Kidney epithelial cell (primary cell): ENCODE measurements at regions not wholly inside any gene's neighbourhood (a gene's known extent, or its start where the extent isn't known, plus 50 kb on each side); places are given as distances from the start of the nearest gene placed in this dataset.
"Not testable (repeated sequence)": the region's sequence is repeated elsewhere in the genome, so short reads cannot be mapped to it uniquely, and the experiment has no call there.

Experiments used
- DNase-seq: peaks from one replicate; pipeline ENCODE4 v3.0.0-alpha.2; 2010; ENCODE audit warnings: low read depth
- H3K27me3 ChIP-seq: 2 replicates; pipeline ENCODE4 v1.6.0; 2011; ENCODE audit warnings: low read length; ENCODE audit not compliant: control insufficient read depth, insufficient read depth
- H3K36me3 ChIP-seq: 2 replicates; pipeline ENCODE4 v1.5.1; 2011; ENCODE audit warnings: low read length; ENCODE audit not compliant: control insufficient read depth, insufficient read depth
- H3K4me3 ChIP-seq: 2 replicates; pipeline ENCODE4 v1.5.1; 2011; ENCODE audit warnings: low read depth, mild to moderate bottlenecking, control low read depth, low read length
- CTCF ChIP-seq: IDR thresholded peaks from 2 replicates; pipeline ENCODE4 v1.5.1; 2011; ENCODE audit warnings: mild to moderate bottlenecking, moderate library complexity, low read length, control low read depth, inconsistent platforms; ENCODE audit not compliant: insufficient read depth, poor library complexity, severe bottlenecking

- Histone ChIP-seq H3K4me3 (no peak overlapping the region), H3K27me3 (no peaks in the 10 kb centered on the region), H3K36me3 (no peaks in the 10 kb centered on the region)
- TF ChIP-seq CTCF: no peak
- no peak for DNase-seq
Observed at GRCh38 chr14:89516173-89516572, 99.1 kb upstream of the FOXN3 start.

- DNase-seq: no peak
- TF ChIP-seq CTCF: no peak
- Histone ChIP-seq H3K36me3 (no peaks in the 10 kb centered on the region), H3K4me3 (no peak overlapping the region), H3K27me3 (no peaks in the 10 kb centered on the region)
Observed at GRCh38 chr14:89514601-89515000, 97.6 kb upstream of the FOXN3 start.

- DNase-seq: no peak
- no peak overlapping the region for H3K4me3 ChIP-seq
Observed at GRCh38 chr14:89509891-89510290, 92.9 kb upstream of the FOXN3 start.

GRCh38 chr14:89508863-89509262 is 91.8 kb upstream of the FOXN3 start:
- H3K4me3 ChIP-seq: no peak overlapping the region
- no peaks in the 10 kb centered on the region for H3K36me3 ChIP-seq
- no peak for TF ChIP-seq CTCF
- H3K27me3 ChIP-seq: no peaks in the 10 kb centered on the region
- DNase-seq: no peak

More at GRCh38 chr14:89509891-89510290, 92.9 kb upstream of the FOXN3 start:
- Histone ChIP-seq H3K36me3 (no peaks in the 10 kb centered on the region), H3K27me3 (no peaks in the 10 kb centered on the region)
- TF ChIP-seq CTCF: no peak

- TF ChIP-seq CTCF: no peak
- Histone ChIP-seq H3K36me3 (no peaks in the 10 kb centered on the region), H3K4me3 (no peak overlapping the region), H3K27me3 (no peaks in the 10 kb centered on the region)
- DNase-seq: peak; percentile 42
Observed at GRCh38 chr14:89507926-89508460, 91.0 kb upstream of the FOXN3 start.

- Histone ChIP-seq H3K36me3 (no peaks in the 10 kb centered on the region), H3K27me3 (no peaks in the 10 kb centered on the region), H3K4me3 (no peak overlapping the region)
- DNase-seq: peak; percentile 84
- no peak for TF ChIP-seq CTCF
Observed at GRCh38 chr14:89507521-89507920, 90.5 kb upstream of the FOXN3 start.

- DNase-seq, H3K4me3 ChIP-seq, H3K36me3 ChIP-seq, H3K27me3 ChIP-seq: not testable (repeated sequence)
Observed at GRCh38 chr14:89506891-89507452, 89.9 kb upstream of the FOXN3 start.
